Fibroblast of lung (primary cell): ENCODE measurements at regions not wholly inside any gene's neighbourhood (a gene's known extent, or its start where the extent isn't known, plus 50 kb on each side); places are given as distances from the start of the nearest gene placed in this dataset.

Source experiments
- DNase-seq, 2 donors: peaks; one replicate each; pipeline versions ENCODE4 v3.0.0 to v3.0.0-alpha.2; 2010; ENCODE audit warnings: low read depth in 2 of 2
- H2AFZ ChIP-seq: 2 replicates; pipeline ENCODE4 v1.5.1; 2012; ENCODE audit warnings: low read length, control low read depth, inconsistent platforms
- H3K27ac ChIP-seq: 2 replicates; pipeline ENCODE4 v1.5.1; 2011; ENCODE audit warnings: low read length, control low read depth; ENCODE audit not compliant: insufficient read depth
- H3K27me3 ChIP-seq: 2 replicates; pipeline ENCODE4 v1.5.1; 2011; ENCODE audit warnings: mild to moderate bottlenecking, low read length; ENCODE audit not compliant: control insufficient read depth, insufficient read depth
- H3K36me3 ChIP-seq: 2 replicates; pipeline ENCODE4 v1.5.1; 2011; ENCODE audit warnings: low read length; ENCODE audit not compliant: control insufficient read depth, insufficient read depth
- H3K4me1 ChIP-seq: 2 replicates; pipeline ENCODE4 v1.5.1; 2011; ENCODE audit warnings: low read length; ENCODE audit not compliant: control insufficient read depth, insufficient read depth; ENCODE audit errors: extremely low read depth
- H3K4me2 ChIP-seq: 2 replicates; pipeline ENCODE4 v1.5.1; 2011; ENCODE audit warnings: low read length, control low read depth; ENCODE audit not compliant: insufficient read depth; ENCODE audit errors: extremely low read depth
- H3K4me3 ChIP-seq, 4 experiments: fragments of 200-600 bp in 1 of 4; sonication (generic) in 1 of 4; replicated peaks in 1 of 4; 2 replicates each; pipeline ENCODE4 v1.5.1; 2011 to 2016; ENCODE audit warnings: low read length in 4 of 4, low read depth in 3 of 4, mild to moderate bottlenecking in 3 of 4, control low read depth in 2 of 4, inconsistent platforms in 1 of 4, mixed read lengths in 1 of 4; ENCODE audit not compliant: insufficient read depth in 1 of 4; ENCODE audit errors: control extremely low read depth in 1 of 4
- H3K79me2 ChIP-seq: 2 replicates; pipeline ENCODE4 v1.5.1; 2012; ENCODE audit warnings: mild to moderate bottlenecking, low read length, inconsistent platforms; ENCODE audit not compliant: control insufficient read depth, insufficient read depth
- H3K9ac ChIP-seq: 2 replicates; pipeline ENCODE4 v1.5.1; 2011; ENCODE audit warnings: mild to moderate bottlenecking, low read length, control low read depth; ENCODE audit not compliant: insufficient read depth
- H3K9me3 ChIP-seq: 2 replicates; pipeline ENCODE4 v1.5.1; 2012; ENCODE audit warnings: low read depth, low read length; ENCODE audit not compliant: control insufficient read depth, insufficient read depth
- H4K20me1 ChIP-seq: 2 replicates; pipeline ENCODE4 v1.5.1; 2011; ENCODE audit warnings: low read length; ENCODE audit not compliant: control insufficient read depth, insufficient read depth; ENCODE audit errors: extremely low read depth
- CTCF ChIP-seq, 2 donors: IDR thresholded peaks in 1 of 2; conservative IDR thresholded peaks in 1 of 2; 1 replicate in 1 of 2; 2 replicates in 1 of 2; pipeline ENCODE4 v1.5.1; 2011 to 2012; ENCODE audit warnings: low read length in 2 of 2, control low read depth in 1 of 2, inconsistent platforms in 1 of 2, low read depth in 1 of 2, mild to moderate bottlenecking in 1 of 2
- EZH2 ChIP-seq: IDR thresholded peaks from 2 replicates; pipeline ENCODE4 v1.5.1; 2012; ENCODE audit warnings: low read length, control low read depth, mild to moderate bottlenecking; ENCODE audit errors: missing control alignments

DNA sequence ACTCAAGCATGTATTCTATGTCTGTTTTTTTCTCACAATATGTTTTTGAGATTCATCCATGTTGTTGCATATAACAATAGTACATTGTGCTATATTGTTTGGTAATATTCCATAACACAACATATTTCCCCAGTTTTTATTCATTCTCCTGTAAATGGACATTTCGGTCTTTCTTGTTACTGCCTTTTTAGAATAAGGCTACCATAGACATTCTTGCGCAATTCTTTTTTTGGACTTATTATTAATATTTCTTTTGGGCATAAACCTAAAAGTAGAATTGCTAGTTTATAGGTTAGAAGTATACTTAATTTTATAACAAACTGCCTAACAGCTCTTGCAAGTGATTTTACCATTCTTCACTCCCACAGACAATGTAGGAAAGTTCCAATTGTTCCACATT, 573.0 kb downstream of the ADGRL2 start:
- Histone ChIP-seq H4K20me1 (no peaks in the 10 kb centered on the region), H3K36me3 (no peaks in the 10 kb centered on the region), H3K9ac (no peak overlapping the region), H2AFZ (no peak overlapping the region), H3K27ac (no peak overlapping the region), H3K27me3 (no peaks in the 10 kb centered on the region), H3K9me3 (no peaks in the 10 kb centered on the region), H3K4me3 (no peak overlapping the region), H3K4me2 (no peak overlapping the region), H3K4me1 (no peaks in the 10 kb centered on the region), H3K79me2 (no peaks in the 10 kb centered on the region)
- no peak for TF ChIP-seq CTCF (conservative IDR thresholded peaks at IDR 0.05 in 1 of 2, IDR thresholded peaks at IDR 0.05 in 1 of 2; ENCODE audit: low read depth in 1 of 2, low read length in 2 of 2)
- TF ChIP-seq EZH2, result no peak
- no peak for DNase-seq

DNA sequence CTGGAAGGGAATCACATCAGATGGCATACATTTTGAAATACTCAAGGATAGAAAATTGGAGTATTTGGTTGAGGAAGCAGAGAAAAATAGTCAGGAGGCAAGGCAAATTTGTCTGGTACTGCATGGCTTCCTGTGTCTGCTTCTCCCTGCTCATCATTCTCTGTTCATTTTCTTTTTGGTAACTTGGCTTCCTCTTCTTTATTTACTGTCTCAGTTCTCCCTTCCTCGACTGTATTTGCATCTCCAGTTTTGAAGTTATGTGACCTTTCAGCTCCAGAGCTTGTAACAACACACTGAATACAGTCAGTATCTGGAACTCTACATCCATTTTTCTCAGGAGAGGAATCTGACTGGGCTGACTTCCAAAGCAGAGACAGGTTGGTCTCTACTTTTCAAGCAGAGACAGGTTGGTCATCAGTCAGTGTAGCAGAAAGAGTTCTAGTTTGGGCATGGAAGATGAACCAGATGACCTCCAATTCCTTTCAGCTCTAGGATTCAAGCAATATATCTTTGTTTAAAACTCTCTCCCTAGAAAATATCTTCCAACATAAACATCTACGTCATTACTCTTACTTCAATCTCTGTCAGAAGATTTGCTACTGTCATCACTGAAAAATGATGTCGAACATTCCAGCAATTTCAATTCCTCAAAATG, 571.2 kb downstream of the ADGRL2 start:
- DNase-seq, result peak in 1 of 2 donors; percentile 69
- no peaks in the 10 kb centered on the region for H3K36me3 ChIP-seq
- H3K9ac ChIP-seq, result no peak overlapping the region
- no peak overlapping the region for H3K4me3 ChIP-seq
- H4K20me1 ChIP-seq, result no peaks in the 10 kb centered on the region
- no peaks in the 10 kb centered on the region for H3K79me2 ChIP-seq
- TF ChIP-seq EZH2 (no peak), CTCF (conservative IDR thresholded peaks at IDR 0.05 in 1 of 2, IDR thresholded peaks at IDR 0.05 in 1 of 2; ENCODE audit: low read depth in 1 of 2, low read length in 2 of 2) (no peak)
- H3K9me3 ChIP-seq, result no peaks in the 10 kb centered on the region
- no peak overlapping the region for H2AFZ ChIP-seq
- no peak overlapping the region for H3K4me2 ChIP-seq
- H3K4me1 ChIP-seq, result no peaks in the 10 kb centered on the region
- no peak overlapping the region for H3K27ac ChIP-seq
- H3K27me3 ChIP-seq, result no peaks in the 10 kb centered on the region

- Histone ChIP-seq H3K27ac (no peak overlapping the region), H3K27me3 (no peaks in the 10 kb centered on the region), H3K36me3 (no peaks in the 10 kb centered on the region), H3K79me2 (no peaks in the 10 kb centered on the region), H4K20me1 (no peaks in the 10 kb centered on the region), H3K4me2 (no peak overlapping the region), H3K4me1 (no peaks in the 10 kb centered on the region), H3K4me3 (no peak overlapping the region), H2AFZ (no peak overlapping the region), H3K9me3 (no peaks in the 10 kb centered on the region), H3K9ac (no peak overlapping the region)
- TF ChIP-seq CTCF (conservative IDR thresholded peaks at IDR 0.05 in 1 of 2, IDR thresholded peaks at IDR 0.05 in 1 of 2; ENCODE audit: low read depth in 1 of 2, low read length in 2 of 2), result no peak
- TF ChIP-seq EZH2, result no peak
- no peak for DNase-seq
Observed at GRCh38 chr1:82367456-82367855, 566.7 kb downstream of the ADGRL2 start.
